A549 (cell line): ENCODE measurements at regions not wholly inside any gene's neighbourhood (a gene's known extent, or its start where the extent isn't known, plus 50 kb on each side); places are given as distances from the start of the nearest gene placed in this dataset.
A peak's percentile ranks its signal among the peaks of the same experiment; 100 is the strongest.

ENCODE experiments used
- ATAC-seq, 2 experiments: fragments of 200-7000 bp in 1 of 2; fragments of >200 bp in 1 of 2; cut with Nextera tagmentation in 1 of 2; cut with Tn5 transposase in 1 of 2; 3 replicates each; pipeline versions ENCODE4 v1.8.0 to v1.9.1; 2018 to 2020; ENCODE audit warnings: mild to moderate bottlenecking in 1 of 2, moderate library complexity in 1 of 2
- CTCF ChIA-PET: fragments of 300-600 bp; sonication (Branson Sonifier 250); formaldehyde crosslinking; extraction: SDS; loops from one replicate; lab custom pipeline; 2021; ENCODE audit warnings: antibody characterized with exemption, inconsistent platforms; lab: Yijun Ruan, JAX
- POLR2A ChIA-PET: fragments of 350-600 bp; formaldehyde crosslinking; extraction: SDS; loops from one replicate; lab custom pipeline; 2021; ENCODE audit warnings: antibody characterized with exemption, inconsistent platforms; lab: Yijun Ruan, JAX
- DNase-seq, 2 experiments: peaks; one replicate each; pipeline versions ENCODE4 v3.0.0 to v3.0.0-alpha.2; 2011 to 2016; ENCODE audit warnings: low read depth in 1 of 2, low spot score in 1 of 2
- FAIRE-seq: peaks from 2 replicates; lab custom pipeline; 2011; peaks lifted over from hg19 to GRCh38; lab: Jason Lieb, UNC
- H3K27ac ChIP-seq, 2 experiments: fragments of >200 bp; sonication (Bioruptor Twin); formaldehyde crosslinking; 3 replicates each; pipeline ENCODE4 v1.5.1; 2016 to 2017
- H3K4me1 ChIP-seq: fragments of >200 bp; sonication (Bioruptor Twin); formaldehyde crosslinking; 3 replicates; pipeline ENCODE4 v1.6.1; 2016
- H3K4me2 ChIP-seq: fragments of >200 bp; sonication (Bioruptor Twin); formaldehyde crosslinking; 3 replicates; pipeline ENCODE4 v1.6.1; 2016
- H3K4me3 ChIP-seq: fragments of >200 bp; sonication (Bioruptor Twin); formaldehyde crosslinking; 3 replicates; pipeline ENCODE4 v1.5.1; 2016
- H3K9me3 ChIP-seq: fragments of >200 bp; sonication (Bioruptor Twin); formaldehyde crosslinking; 3 replicates; pipeline ENCODE4 v1.6.1; 2016
- CEBPB ChIP-seq, 2 experiments: fragments of >200 bp in 1 of 2; sonication (Bioruptor Twin) in 1 of 2; formaldehyde crosslinking in 1 of 2; IDR thresholded peaks; 2 replicates each; pipeline ENCODE4 v1.6.1; 2012 to 2016
- CHD4 ChIP-seq: fragments of 200-600 bp; sonication (generic); IDR thresholded peaks from 2 replicates; pipeline ENCODE4 v1.6.1; 2016; ENCODE audit warnings: antibody characterized with exemption, mild to moderate bottlenecking, borderline replicate concordance
- CTCF ChIP-seq: fragments of >200 bp; sonication (Bioruptor Twin); formaldehyde crosslinking; IDR thresholded peaks from 3 replicates; pipeline ENCODE4 v1.5.1; 2016
- ESRRA ChIP-seq: fragments of 150-350 bp; IDR thresholded peaks from 2 replicates; pipeline ENCODE4 v1.6.1; 2014; ENCODE audit warnings: mild to moderate bottlenecking, low read length, borderline replicate concordance
- FOSL2 ChIP-seq, 2 experiments: fragments of 450-650 bp in 1 of 2; fragments of >200 bp in 1 of 2; sonication (Bioruptor Twin) in 1 of 2; formaldehyde crosslinking; IDR thresholded peaks; 2 replicates each; pipeline versions ENCODE4 v1.5.0 to v1.6.1; 2016 to 2020; ENCODE audit warnings: mild to moderate bottlenecking in 1 of 2, moderate library complexity in 1 of 2
- GATA3 ChIP-seq: IDR thresholded peaks from 2 replicates; pipeline ENCODE4 v1.6.1; 2012; ENCODE audit warnings: borderline replicate concordance
- HOXB5 ChIP-seq: fragments of 250-450 bp; sonication (Bioruptor Pico); IDR thresholded peaks from 2 replicates; pipeline ENCODE4 v1.5.0; 2020; ENCODE audit warnings: mild to moderate bottlenecking, moderate library complexity
- JUN ChIP-seq, 2 experiments: fragments of >200 bp; sonication (Bioruptor Twin); formaldehyde crosslinking; IDR thresholded peaks; 2 replicates in 1 of 2; 3 replicates in 1 of 2; pipeline ENCODE4 v1.6.1; 2016 to 2017
- KDM1A ChIP-seq: fragments of 200-600 bp; sonication (generic); IDR thresholded peaks from 2 replicates; pipeline ENCODE4 v1.6.1; 2016; ENCODE audit warnings: low read depth, mild to moderate bottlenecking
- PHF8 ChIP-seq: fragments of 200-600 bp; sonication (generic); IDR thresholded peaks from 2 replicates; pipeline ENCODE4 v1.6.1; 2016; ENCODE audit warnings: low read depth, mild to moderate bottlenecking, antibody characterized with exemption, moderate library complexity, borderline replicate concordance
- RAD21 ChIP-seq, 2 experiments: fragments of >200 bp in 1 of 2; sonication (Bioruptor Twin) in 1 of 2; formaldehyde crosslinking in 1 of 2; IDR thresholded peaks in 1 of 2; conservative IDR thresholded peaks in 1 of 2; 2 replicates in 1 of 2; 3 replicates in 1 of 2; pipeline ENCODE4 v1.6.1; 2012 to 2018; ENCODE audit warnings: inconsistent platforms in 1 of 2
- RCOR1 ChIP-seq: fragments of 150-350 bp; IDR thresholded peaks from 2 replicates; pipeline ENCODE4 v1.6.1; 2014; ENCODE audit warnings: antibody characterized with exemption, low read length, low read depth
- SREBF2 ChIP-seq: fragments of 450-650 bp; IDR thresholded peaks from 2 replicates; pipeline ENCODE4 v1.6.1; 2014; ENCODE audit warnings: mild to moderate bottlenecking, moderate library complexity
- TFCP2L1 ChIP-seq: fragments of 250-450 bp; sonication (Bioruptor Pico); IDR thresholded peaks from 2 replicates; pipeline ENCODE4 v1.5.0; 2021; ENCODE audit warnings: mild to moderate bottlenecking
- TP53 ChIP-seq: fragments of 250-450 bp; sonication (Bioruptor Pico); IDR thresholded peaks from 2 replicates; pipeline ENCODE4 v1.5.0; 2021; ENCODE audit warnings: mild to moderate bottlenecking, moderate library complexity
- ZNF302 ChIP-seq: fragments of 250-450 bp; sonication (Bioruptor Pico); IDR thresholded peaks from 2 replicates; pipeline ENCODE4 v1.9.0; 2021; ENCODE audit warnings: inconsistent platforms, mild to moderate bottlenecking, moderate library complexity
- WGBS: methylation state at CpG from one replicate; pipeline ENCODE4 v1.1.6; 2017; ENCODE audit errors: missing lambda C conversion rate; 5-methylcytosine and 5-hydroxymethylcytosine counted together
- TF ChIP-seq, protein P1 (sequence below): IDR thresholded peaks from 2 replicates; pipeline ENCODE4 v1.6.1; 2012
- TF ChIP-seq, protein P2 (sequence below): fragments of >200 bp; sonication (Bioruptor Twin); formaldehyde crosslinking; IDR thresholded peaks from 3 replicates; pipeline ENCODE4 v1.6.1; 2016
- TF ChIP-seq, protein P3 (sequence below): fragments of >200 bp; sonication (Bioruptor Twin); formaldehyde crosslinking; IDR thresholded peaks from 2 replicates; pipeline ENCODE4 v1.6.1; 2016
- TF ChIP-seq, protein P4 (sequence below): IDR thresholded peaks from 2 replicates; pipeline ENCODE4 v1.6.1; 2012

DNA sequence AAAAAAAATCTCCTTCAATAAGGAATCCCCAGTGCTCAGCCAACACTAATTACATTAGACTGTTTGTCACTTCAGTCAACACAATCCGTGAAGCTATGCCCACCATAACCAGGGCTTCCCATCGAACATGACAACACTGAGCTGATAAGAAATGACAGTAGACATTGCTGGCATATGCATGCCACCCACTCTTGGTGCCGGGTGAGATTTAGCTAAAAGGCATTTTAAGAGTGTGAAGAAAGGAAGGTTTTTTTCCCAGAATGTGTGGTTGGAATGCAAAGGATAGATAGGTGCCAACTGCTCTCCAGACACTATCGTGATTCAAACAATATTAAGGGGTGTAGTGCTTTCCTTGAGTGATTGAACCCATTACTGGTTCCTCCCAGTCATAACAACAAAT, 344.0 kb upstream of the LMCD1 start:
- TF ChIP-seq RAD21 (conservative IDR thresholded peaks at IDR 0.05 in 1 of 2, IDR thresholded peaks at IDR 0.05 in 1 of 2) = no peak
- no peak for TF ChIP-seq FOSL2 (IDR thresholded peaks at IDR 0.05)
- TF ChIP-seq FOSL2 (CRISPR knock-in tag; IDR thresholded peaks at IDR 0.05) = no peak
- no peak for TF ChIP-seq GATA3
- TF ChIP-seq TFCP2L1 (CRISPR knock-in tag) = no peak
- TF ChIP-seq CEBPB (IDR thresholded peaks at IDR 0.05) = no peak
- TF ChIP-seq JUN (IDR thresholded peaks at IDR 0.05) = no peak
- TF ChIP-seq, protein P1, sequence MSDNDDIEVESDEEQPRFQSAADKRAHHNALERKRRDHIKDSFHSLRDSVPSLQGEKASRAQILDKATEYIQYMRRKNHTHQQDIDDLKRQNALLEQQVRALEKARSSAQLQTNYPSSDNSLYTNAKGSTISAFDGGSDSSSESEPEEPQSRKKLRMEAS = no peak
- TF ChIP-seq CHD4 = no peak
- TF ChIP-seq, protein P2, sequence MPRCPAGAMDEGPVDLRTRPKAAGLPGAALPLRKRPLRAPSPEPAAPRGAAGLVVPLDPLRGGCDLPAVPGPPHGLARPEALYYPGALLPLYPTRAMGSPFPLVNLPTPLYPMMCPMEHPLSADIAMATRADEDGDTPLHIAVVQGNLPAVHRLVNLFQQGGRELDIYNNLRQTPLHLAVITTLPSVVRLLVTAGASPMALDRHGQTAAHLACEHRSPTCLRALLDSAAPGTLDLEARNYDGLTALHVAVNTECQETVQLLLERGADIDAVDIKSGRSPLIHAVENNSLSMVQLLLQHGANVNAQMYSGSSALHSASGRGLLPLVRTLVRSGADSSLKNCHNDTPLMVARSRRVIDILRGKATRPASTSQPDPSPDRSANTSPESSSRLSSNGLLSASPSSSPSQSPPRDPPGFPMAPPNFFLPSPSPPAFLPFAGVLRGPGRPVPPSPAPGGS = no peak
- ATAC-seq (no peak), DNase-seq (no peak), FAIRE-seq (no peak)
- Histone ChIP-seq H3K4me3 (no peak overlapping the region), H3K27ac (no peak overlapping the region), H3K4me2 (no peak overlapping the region), H3K4me1 (no peaks in the 10 kb centered on the region), H3K9me3 (no peaks in the 10 kb centered on the region)
- ChIA-PET POLR2A (no interaction called here), CTCF (interaction anchor here (1.0 kb wide), 1 partner anchor 21 kb away, joined by 3 read pairs; no protein-coding TSS in a partner anchor)
- WGBS = 25% methylated on average over 4 of the region's 4 CpGs

- no peak for FAIRE-seq
- peak in 1 of 2 experiments; percentile 16 for DNase-seq
- ChIA-PET POLR2A (no interaction called here), CTCF (no interaction called here)
- TF ChIP-seq HOXB5 (no peak), TP53 (CRISPR knock-in tag) (no peak)
- TF ChIP-seq, protein P3, sequence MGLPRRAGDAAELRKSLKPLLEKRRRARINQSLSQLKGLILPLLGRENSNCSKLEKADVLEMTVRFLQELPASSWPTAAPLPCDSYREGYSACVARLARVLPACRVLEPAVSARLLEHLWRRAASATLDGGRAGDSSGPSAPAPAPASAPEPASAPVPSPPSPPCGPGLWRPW = no peak
- no peaks in the 10 kb centered on the region for H3K9me3 ChIP-seq
- WGBS = 48% methylated on average over 1 of the region's 1 CpG
- no peak for ATAC-seq
- no peak overlapping the region for H3K27ac ChIP-seq
- no peaks in the 10 kb centered on the region for H3K4me1 ChIP-seq
- H3K4me2 ChIP-seq = no peak overlapping the region
- no peak overlapping the region for H3K4me3 ChIP-seq
Observed at GRCh38 chr3:8164145-8164544, 337.5 kb upstream of the LMCD1 start.

GRCh38 chr3:8166014-8166413, 335.6 kb upstream of the LMCD1 start:
- H3K9me3 ChIP-seq = no peaks in the 10 kb centered on the region
- POLR2A ChIA-PET = no interaction called here
- DNase-seq (peak in 1 of 2 experiments; percentile 1), FAIRE-seq (no peak), ATAC-seq (peak; percentile 30 to 54; a peak in 3 of 6 replicates)
- no peak for TF ChIP-seq PHF8
- TF ChIP-seq CHD4 = no peak
- no peak for TF ChIP-seq TFCP2L1 (CRISPR knock-in tag)
- TF ChIP-seq ESRRA = no peak
- TF ChIP-seq SREBF2 = no peak
- TF ChIP-seq, protein P4, sequence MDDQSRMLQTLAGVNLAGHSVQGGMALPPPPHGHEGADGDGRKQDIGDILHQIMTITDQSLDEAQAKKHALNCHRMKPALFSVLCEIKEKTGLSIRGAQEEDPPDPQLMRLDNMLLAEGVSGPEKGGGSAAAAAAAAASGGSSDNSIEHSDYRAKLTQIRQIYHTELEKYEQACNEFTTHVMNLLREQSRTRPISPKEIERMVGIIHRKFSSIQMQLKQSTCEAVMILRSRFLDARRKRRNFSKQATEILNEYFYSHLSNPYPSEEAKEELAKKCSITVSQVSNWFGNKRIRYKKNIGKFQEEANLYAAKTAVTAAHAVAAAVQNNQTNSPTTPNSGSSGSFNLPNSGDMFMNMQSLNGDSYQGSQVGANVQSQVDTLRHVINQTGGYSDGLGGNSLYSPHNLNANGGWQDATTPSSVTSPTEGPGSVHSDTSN = no peak
- CTCF ChIA-PET = no interaction called here
- H3K4me3 ChIP-seq = no peak overlapping the region
- WGBS = 25% methylated on average over 2 of the region's 2 CpGs
- no peaks in the 10 kb centered on the region for H3K4me1 ChIP-seq
- no peak overlapping the region for H3K4me2 ChIP-seq
- H3K27ac ChIP-seq = no peak overlapping the region

- 43% methylated on average over 5 of the region's 5 CpGs for WGBS
- H3K4me3 ChIP-seq = no peak overlapping the region
- POLR2A ChIA-PET = no interaction called here
- H3K27ac ChIP-seq = no peak overlapping the region
- no peaks in the 10 kb centered on the region for H3K9me3 ChIP-seq
- ATAC-seq (no peak), DNase-seq (no peak), FAIRE-seq (no peak)
- CTCF ChIA-PET = interaction anchor here (0.7 kb wide), 2 partner anchors 51 to 103 kb away, joined by 3 to 7 read pairs; no protein-coding TSS in a partner anchor
- no peaks in the 10 kb centered on the region for H3K4me1 ChIP-seq
- no peak for TF ChIP-seq RCOR1
- TF ChIP-seq ZNF302 = no peak
- TF ChIP-seq CTCF = no peak
- no peak for TF ChIP-seq KDM1A
- H3K4me2 ChIP-seq = no peak overlapping the region
Observed at GRCh38 chr3:8170971-8171508, 330.6 kb upstream of the LMCD1 start.
